Adrenal gland (tissue), 5 donors: ENCODE measurements at regions not wholly inside any gene's neighbourhood (a gene's known extent, or its start where the extent isn't known, plus 50 kb on each side); places are given as distances from the start of the nearest gene placed in this dataset.

ENCODE experiments used
- POLR2A ChIP-seq, 2 donors: fragments of 450-650 bp; IDR thresholded peaks; one replicate each; pipeline ENCODE4 v1.6.1; 2017; ENCODE audit warnings: antibody characterized with exemption in 2 of 2, mild to moderate bottlenecking in 2 of 2, moderate library complexity in 1 of 2
- TF ChIP-seq, protein P1 (sequence below), 6 experiments: fragments of 450-650 bp in 4 of 6; fragments of 200-600 bp in 2 of 6; sonication (generic) in 1 of 6; IDR thresholded peaks; 1 replicate in 5 of 6; 2 replicates in 1 of 6; pipeline versions ENCODE4 v1.5.1 to v1.8.0; 2016 to 2021; ENCODE audit warnings: antibody characterized with exemption in 6 of 6, mild to moderate bottlenecking in 2 of 6, moderate library complexity in 1 of 6
- donor health status: DM: no; HTN: no; CAD: no.

DNA sequence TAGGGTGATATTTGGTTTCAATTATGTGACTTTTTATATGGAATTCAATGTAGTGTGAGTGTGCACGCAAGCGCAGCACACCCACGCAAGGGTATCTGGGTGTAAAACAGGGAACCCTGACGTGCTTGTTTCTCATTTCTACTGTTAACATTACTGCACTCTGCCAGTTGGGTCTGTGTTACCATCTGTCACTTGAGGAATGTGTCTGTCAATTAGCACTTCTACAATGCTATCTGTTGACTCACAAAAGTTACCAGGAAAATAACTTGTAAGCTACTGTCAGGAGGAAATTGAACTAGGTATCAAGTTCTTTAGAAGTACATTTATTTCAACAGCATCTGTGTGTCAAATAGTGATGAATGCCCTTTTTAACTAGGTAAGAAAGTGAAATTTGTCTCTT, 695.5 kb upstream of the LRFN5 start:
- TF ChIP-seq, protein P1, sequence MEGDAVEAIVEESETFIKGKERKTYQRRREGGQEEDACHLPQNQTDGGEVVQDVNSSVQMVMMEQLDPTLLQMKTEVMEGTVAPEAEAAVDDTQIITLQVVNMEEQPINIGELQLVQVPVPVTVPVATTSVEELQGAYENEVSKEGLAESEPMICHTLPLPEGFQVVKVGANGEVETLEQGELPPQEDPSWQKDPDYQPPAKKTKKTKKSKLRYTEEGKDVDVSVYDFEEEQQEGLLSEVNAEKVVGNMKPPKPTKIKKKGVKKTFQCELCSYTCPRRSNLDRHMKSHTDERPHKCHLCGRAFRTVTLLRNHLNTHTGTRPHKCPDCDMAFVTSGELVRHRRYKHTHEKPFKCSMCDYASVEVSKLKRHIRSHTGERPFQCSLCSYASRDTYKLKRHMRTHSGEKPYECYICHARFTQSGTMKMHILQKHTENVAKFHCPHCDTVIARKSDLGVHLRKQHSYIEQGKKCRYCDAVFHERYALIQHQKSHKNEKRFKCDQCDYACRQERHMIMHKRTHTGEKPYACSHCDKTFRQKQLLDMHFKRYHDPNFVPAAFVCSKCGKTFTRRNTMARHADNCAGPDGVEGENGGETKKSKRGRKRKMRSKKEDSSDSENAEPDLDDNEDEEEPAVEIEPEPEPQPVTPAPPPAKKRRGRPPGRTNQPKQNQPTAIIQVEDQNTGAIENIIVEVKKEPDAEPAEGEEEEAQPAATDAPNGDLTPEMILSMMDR (IDR thresholded peaks at IDR 0.05) = no peak
- no peak for TF ChIP-seq POLR2A (IDR thresholded peaks at IDR 0.05)
